ENCODE measurements at regions not wholly inside any gene's neighbourhood (a gene's known extent, or its start where the extent isn't known, plus 50 kb on each side); places are given as distances from the start of the nearest gene placed in this dataset.
"Not testable (repeated sequence)": the region's sequence is repeated elsewhere in the genome, so short reads cannot be mapped to it uniquely, and the experiment has no call there.

GRCh38 chr4:159966746-159967145 lies 863.9 kb downstream of the RAPGEF2 start:
- H3K9me3 ChIP-seq (ENCODE audit: insufficient read depth, low read depth, low read length), result no peaks in the 10 kb centered on the region
- FAIRE-seq (no peak), DNase-seq (ENCODE audit: low read depth) (no peak)
- H3K79me2 ChIP-seq (ENCODE audit: insufficient read depth, low read length), result no peaks in the 10 kb centered on the region
- TF ChIP-seq CTCF (IDR thresholded peaks at IDR 0.05; ENCODE audit: insufficient read depth, low read depth, low read length) (no peak), EZH2 (IDR thresholded peaks at IDR 0.05; ENCODE audit: insufficient read depth, low read length) (no peak)
- no peak overlapping the region for H3K4me2 ChIP-seq (ENCODE audit: low read length)
- H3K36me3 ChIP-seq (ENCODE audit: insufficient read depth, low read length), result no peaks in the 10 kb centered on the region
- Mint-ChIP-seq H3K27ac (ENCODE audit: unreplicated experiment) (no peak overlapping the region), H3K9me3 (ENCODE audit: unreplicated experiment) (no peaks in the 10 kb centered on the region), H3K27me3 (ENCODE audit: low read depth, unreplicated experiment) (peaks cover 3% of the 10 kb centered on the region), H3K4me3 (ENCODE audit: unreplicated experiment) (no peak overlapping the region), H3K4me1 (ENCODE audit: low read depth, unreplicated experiment) (no peaks in the 10 kb centered on the region), H3K36me3 (ENCODE audit: low read depth, unreplicated experiment) (no peaks in the 10 kb centered on the region)
- H3K27me3 ChIP-seq (ENCODE audit: insufficient read depth, low read length), result no peaks in the 10 kb centered on the region
- H3K4me1 ChIP-seq (ENCODE audit: insufficient read depth, low read length), result no peaks in the 10 kb centered on the region
- H4K20me1 ChIP-seq (ENCODE audit: insufficient read depth, low read length), result no peaks in the 10 kb centered on the region
- no peak overlapping the region for H3K27ac ChIP-seq (ENCODE audit: low read depth, low read length)
- no peak overlapping the region for H3K9ac ChIP-seq (ENCODE audit: low read length)
- no peak overlapping the region for H2AFZ ChIP-seq (ENCODE audit: low read depth, low read length)
- no peak overlapping the region for H3K4me3 ChIP-seq (ENCODE audit: insufficient read depth, low read depth, low read length)

GRCh38 chr4:159976871-159977482 lies 874.1 kb downstream of the RAPGEF2 start:
- H3K4me1 Mint-ChIP-seq (ENCODE audit: low read depth, unreplicated experiment); H3K4me2 ChIP-seq (ENCODE audit: low read length): not testable (repeated sequence)

GRCh38 chr4:159977907-159978617 lies 875.2 kb downstream of the RAPGEF2 start:
- TF ChIP-seq EZH2 (IDR thresholded peaks at IDR 0.05; ENCODE audit: insufficient read depth, low read length) (no peak), CTCF (IDR thresholded peaks at IDR 0.05; ENCODE audit: insufficient read depth, low read depth, low read length) (no peak)
- FAIRE-seq, result no peak
- Histone ChIP-seq H3K27me3 (ENCODE audit: insufficient read depth, low read length) (no peaks in the 10 kb centered on the region), H3K4me1 (ENCODE audit: insufficient read depth, low read length) (no peaks in the 10 kb centered on the region), H3K79me2 (ENCODE audit: insufficient read depth, low read length) (no peaks in the 10 kb centered on the region), H3K27ac (ENCODE audit: low read depth, low read length) (no peak overlapping the region), H3K9ac (ENCODE audit: low read length) (no peak overlapping the region), H3K4me3 (ENCODE audit: insufficient read depth, low read depth, low read length) (no peak overlapping the region), H3K36me3 (ENCODE audit: insufficient read depth, low read length) (no peaks in the 10 kb centered on the region), H4K20me1 (ENCODE audit: insufficient read depth, low read length) (no peaks in the 10 kb centered on the region), H2AFZ (ENCODE audit: low read depth, low read length) (no peak overlapping the region), H3K9me3 (ENCODE audit: insufficient read depth, low read depth, low read length) (no peaks in the 10 kb centered on the region), H3K4me2 (ENCODE audit: low read length) (no peak overlapping the region)
- no peak for DNase-seq (ENCODE audit: low read depth)
- no peaks in the 10 kb centered on the region for H3K36me3 Mint-ChIP-seq (ENCODE audit: low read depth, unreplicated experiment)
- no peaks in the 10 kb centered on the region for H3K4me1 Mint-ChIP-seq (ENCODE audit: low read depth, unreplicated experiment)
- H3K9me3 Mint-ChIP-seq (ENCODE audit: unreplicated experiment), result peaks cover 3% of the 10 kb centered on the region
- H3K27me3 Mint-ChIP-seq (ENCODE audit: low read depth, unreplicated experiment), result no peaks in the 10 kb centered on the region
- H3K4me3 Mint-ChIP-seq (ENCODE audit: unreplicated experiment), result no peak overlapping the region
- H3K27ac Mint-ChIP-seq (ENCODE audit: unreplicated experiment), result no peak overlapping the region

More at GRCh38 chr4:159976871-159977482, 874.1 kb downstream of the RAPGEF2 start:
- H3K9me3 Mint-ChIP-seq (ENCODE audit: unreplicated experiment); H3K27ac Mint-ChIP-seq (ENCODE audit: unreplicated experiment); DNase-seq (ENCODE audit: low read depth); H2AFZ ChIP-seq (ENCODE audit: low read depth, low read length); H4K20me1 ChIP-seq (ENCODE audit: insufficient read depth, low read length); FAIRE-seq; H3K36me3 Mint-ChIP-seq (ENCODE audit: low read depth, unreplicated experiment); H3K4me3 ChIP-seq (ENCODE audit: insufficient read depth, low read depth, low read length); H3K27ac ChIP-seq (ENCODE audit: low read depth, low read length); H3K9me3 ChIP-seq (ENCODE audit: insufficient read depth, low read depth, low read length); H3K27me3 Mint-ChIP-seq (ENCODE audit: low read depth, unreplicated experiment); H3K36me3 ChIP-seq (ENCODE audit: insufficient read depth, low read length); H3K4me3 Mint-ChIP-seq (ENCODE audit: unreplicated experiment); H3K27me3 ChIP-seq (ENCODE audit: insufficient read depth, low read length); H3K79me2 ChIP-seq (ENCODE audit: insufficient read depth, low read length); H3K4me1 ChIP-seq (ENCODE audit: insufficient read depth, low read length); H3K9ac ChIP-seq (ENCODE audit: low read length): not testable (repeated sequence)
